Upper lobe of left lung (tissue), 6 donors: ENCODE measurements at regions not wholly inside any gene's neighbourhood (a gene's known extent, or its start where the extent isn't known, plus 50 kb on each side); places are given as distances from the start of the nearest gene placed in this dataset.

Source experiments
- ATAC-seq, 2 donors: fragments of 200-7000 bp; cut with Tn5 transposase; one replicate each; pipeline ENCODE4 v1.9.1; 2022; ENCODE audit warnings: mild to moderate bottlenecking in 2 of 2, moderate library complexity in 2 of 2; ENCODE audit not compliant: low FRiP score in 2 of 2
- DNase-seq, 2 donors: peaks; one replicate each; pipeline ENCODE4 v3.0.0-alpha.2; 2019 to 2020
- H3K27ac ChIP-seq, 4 donors: fragments of 200-600 bp; sonication (generic); one replicate each; pipeline ENCODE4 v1.5.1; 2016 to 2019
- H3K27me3 ChIP-seq, 4 donors: fragments of 200-600 bp; sonication (generic); one replicate each; pipeline ENCODE4 v1.5.1; 2017 to 2019
- H3K36me3 ChIP-seq, 4 donors: fragments of 200-600 bp; sonication (generic); one replicate each; pipeline ENCODE4 v1.5.1; 2016 to 2019
- H3K4me1 ChIP-seq, 4 donors: fragments of 200-600 bp; sonication (generic); one replicate each; pipeline ENCODE4 v1.5.1; 2018 to 2019
- H3K4me3 ChIP-seq, 4 donors: fragments of 200-600 bp; sonication (generic); one replicate each; pipeline ENCODE4 v1.5.1; 2017 to 2019; ENCODE audit warnings: mild to moderate bottlenecking in 2 of 4, moderate library complexity in 1 of 4
- H3K9me3 ChIP-seq, 4 donors: fragments of 200-600 bp; sonication (generic); one replicate each; pipeline ENCODE4 v1.5.1; 2018 to 2019
- EP300 ChIP-seq, 4 donors: sonication (generic); formaldehyde crosslinking; IDR thresholded peaks; one replicate each; pipeline ENCODE4 v1.5.1; 2017; ENCODE audit warnings: antibody characterized with exemption in 4 of 4, control low read depth in 2 of 4
- POLR2A ChIP-seq, 4 donors: fragments of 450-650 bp; IDR thresholded peaks; one replicate each; pipeline ENCODE4 v1.5.1; 2016 to 2017; ENCODE audit warnings: antibody characterized with exemption in 4 of 4, mild to moderate bottlenecking in 2 of 4
- POLR2AphosphoS5 ChIP-seq, 2 donors: sonication (generic); formaldehyde crosslinking; IDR thresholded peaks; one replicate each; pipeline ENCODE4 v1.5.1; 2017; ENCODE audit warnings: antibody characterized with exemption in 2 of 2
- WGBS, 2 donors: methylation state at CpG; one replicate each; pipeline ENCODE4 v1.1.5; 2017 to 2018; 5-methylcytosine and 5-hydroxymethylcytosine counted together
- TF ChIP-seq, protein P1 (sequence below), 6 experiments: fragments of 450-650 bp in 4 of 6; fragments of 200-600 bp in 2 of 6; sonication (generic) in 2 of 6; IDR thresholded peaks; one replicate each; pipeline ENCODE4 v1.5.1; 2016 to 2019; ENCODE audit warnings: antibody characterized with exemption in 6 of 6
- donor health status: DM: no; HTN: no; CAD: no; lungs with moderate emphysema.
- donor health status: DM: no; HTN: yes; CAD: no; lungs with severe emphysema.

GRCh38 chr16:65842067-65842466, 524.4 kb upstream of the CDH5 start:
- no peaks in the 10 kb centered on the region for H3K36me3 ChIP-seq
- TF ChIP-seq, protein P1, sequence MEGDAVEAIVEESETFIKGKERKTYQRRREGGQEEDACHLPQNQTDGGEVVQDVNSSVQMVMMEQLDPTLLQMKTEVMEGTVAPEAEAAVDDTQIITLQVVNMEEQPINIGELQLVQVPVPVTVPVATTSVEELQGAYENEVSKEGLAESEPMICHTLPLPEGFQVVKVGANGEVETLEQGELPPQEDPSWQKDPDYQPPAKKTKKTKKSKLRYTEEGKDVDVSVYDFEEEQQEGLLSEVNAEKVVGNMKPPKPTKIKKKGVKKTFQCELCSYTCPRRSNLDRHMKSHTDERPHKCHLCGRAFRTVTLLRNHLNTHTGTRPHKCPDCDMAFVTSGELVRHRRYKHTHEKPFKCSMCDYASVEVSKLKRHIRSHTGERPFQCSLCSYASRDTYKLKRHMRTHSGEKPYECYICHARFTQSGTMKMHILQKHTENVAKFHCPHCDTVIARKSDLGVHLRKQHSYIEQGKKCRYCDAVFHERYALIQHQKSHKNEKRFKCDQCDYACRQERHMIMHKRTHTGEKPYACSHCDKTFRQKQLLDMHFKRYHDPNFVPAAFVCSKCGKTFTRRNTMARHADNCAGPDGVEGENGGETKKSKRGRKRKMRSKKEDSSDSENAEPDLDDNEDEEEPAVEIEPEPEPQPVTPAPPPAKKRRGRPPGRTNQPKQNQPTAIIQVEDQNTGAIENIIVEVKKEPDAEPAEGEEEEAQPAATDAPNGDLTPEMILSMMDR (IDR thresholded peaks at IDR 0.05): no peak
- TF ChIP-seq EP300 (IDR thresholded peaks at IDR 0.05) (no peak), POLR2AphosphoS5 (IDR thresholded peaks at IDR 0.05) (no peak), POLR2A (IDR thresholded peaks at IDR 0.05) (no peak)
- no peak overlapping the region for H3K27ac ChIP-seq
- no peaks in the 10 kb centered on the region for H3K4me1 ChIP-seq
- DNase-seq (no peak), ATAC-seq (no peak)
- no peak overlapping the region for H3K4me3 ChIP-seq
- 67 to 69% methylated on average over 1 of the region's 1 CpG for WGBS, 2 donors
- no peaks in the 10 kb centered on the region for H3K27me3 ChIP-seq
- H3K9me3 ChIP-seq: no peaks in the 10 kb centered on the region

GRCh38 chr16:65838001-65838400, 528.5 kb upstream of the CDH5 start:
- no peak overlapping the region for H3K4me3 ChIP-seq
- H3K4me1 ChIP-seq: no peaks in the 10 kb centered on the region
- H3K27ac ChIP-seq: no peak overlapping the region
- ATAC-seq (no peak), DNase-seq (no peak)
- no peaks in the 10 kb centered on the region for H3K9me3 ChIP-seq
- no peaks in the 10 kb centered on the region for H3K27me3 ChIP-seq
- 84 to 95% methylated on average over 3 of the region's 3 CpGs for WGBS, 2 donors
- no peaks in the 10 kb centered on the region for H3K36me3 ChIP-seq
- TF ChIP-seq EP300 (IDR thresholded peaks at IDR 0.05): no peak

DNA sequence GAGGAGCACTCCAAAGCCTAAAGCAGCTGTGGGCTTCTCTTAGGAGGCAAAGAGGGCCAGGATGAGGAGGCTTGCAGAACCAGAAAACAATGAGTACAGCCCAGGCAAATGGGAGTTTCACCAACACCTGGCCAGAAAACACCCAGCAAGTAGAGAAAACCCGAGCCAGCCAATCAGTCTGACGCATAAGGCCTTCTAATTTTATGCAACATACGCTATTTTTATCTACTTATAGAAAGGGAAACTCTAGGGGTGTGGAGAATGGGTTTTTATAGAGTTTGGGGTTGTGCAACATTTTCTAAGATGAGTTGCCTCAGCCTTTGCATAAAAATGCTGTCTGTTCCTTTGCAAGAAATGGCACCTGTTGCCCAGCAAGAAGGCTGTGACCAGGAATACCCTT, 529.0 kb upstream of the CDH5 start:
- no peak overlapping the region for H3K4me3 ChIP-seq
- H3K4me1 ChIP-seq: no peaks in the 10 kb centered on the region
- TF ChIP-seq POLR2A (IDR thresholded peaks at IDR 0.05) (no peak), POLR2AphosphoS5 (IDR thresholded peaks at IDR 0.05) (no peak)
- WGBS, 2 donors: 87 to 88% methylated on average over 3 of the region's 3 CpGs
- H3K36me3 ChIP-seq: no peaks in the 10 kb centered on the region
- H3K27me3 ChIP-seq: no peaks in the 10 kb centered on the region
- no peaks in the 10 kb centered on the region for H3K9me3 ChIP-seq
- H3K27ac ChIP-seq: no peak overlapping the region
- no peak for DNase-seq
- ATAC-seq: no peak

GRCh38 chr16:65834688-65835087, 531.8 kb upstream of the CDH5 start:
- Histone ChIP-seq H3K9me3 (no peaks in the 10 kb centered on the region), H3K4me1 (no peaks in the 10 kb centered on the region), H3K27ac (no peak overlapping the region), H3K4me3 (no peak overlapping the region), H3K27me3 (no peaks in the 10 kb centered on the region), H3K36me3 (no peaks in the 10 kb centered on the region)
- ATAC-seq: no peak
- DNase-seq: no peak
- TF ChIP-seq POLR2AphosphoS5 (IDR thresholded peaks at IDR 0.05) (no peak), POLR2A (IDR thresholded peaks at IDR 0.05) (no peak), EP300 (IDR thresholded peaks at IDR 0.05) (no peak)
- TF ChIP-seq, protein P1 (IDR thresholded peaks at IDR 0.05): no peak

- H3K4me3 ChIP-seq: no peak overlapping the region
- ATAC-seq (no peak), DNase-seq (no peak)
- H3K4me1 ChIP-seq: no peaks in the 10 kb centered on the region
- no peak for TF ChIP-seq EP300 (IDR thresholded peaks at IDR 0.05)
- no peak for TF ChIP-seq POLR2A (IDR thresholded peaks at IDR 0.05)
- TF ChIP-seq, protein P1 (IDR thresholded peaks at IDR 0.05): no peak
- no peak for TF ChIP-seq POLR2AphosphoS5 (IDR thresholded peaks at IDR 0.05)
- no peaks in the 10 kb centered on the region for H3K36me3 ChIP-seq
- no peak overlapping the region for H3K27ac ChIP-seq
- H3K9me3 ChIP-seq: no peaks in the 10 kb centered on the region
- H3K27me3 ChIP-seq: no peaks in the 10 kb centered on the region
- 62 to 76% methylated on average over 4 of the region's 4 CpGs for WGBS, 2 donors
Observed at GRCh38 chr16:65833171-65833871, 533.2 kb upstream of the CDH5 start.

DNA sequence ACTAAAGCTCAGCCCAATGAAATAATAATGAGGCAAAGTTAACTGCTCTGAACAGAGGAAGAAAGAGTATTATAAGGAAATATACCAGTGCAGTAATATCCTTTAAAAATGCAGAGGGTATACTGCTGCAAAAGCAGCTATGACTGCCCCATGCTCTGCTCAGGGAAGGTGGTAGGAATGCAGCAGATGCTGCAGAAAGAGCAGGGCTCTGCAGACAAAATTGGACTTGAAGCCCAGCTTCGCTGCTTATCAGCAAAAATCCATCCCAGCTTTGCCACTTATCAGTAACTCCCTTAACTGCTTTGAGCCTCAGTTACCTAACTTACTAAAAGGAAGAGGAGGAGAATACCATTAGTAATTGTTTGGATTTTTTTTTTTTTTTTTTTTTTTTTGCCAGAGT, 533.8 kb upstream of the CDH5 start:
- 86 to 87% methylated on average over 1 of the region's 1 CpG for WGBS, 2 donors
- Histone ChIP-seq H3K4me3 (no peak overlapping the region), H3K4me1 (no peaks in the 10 kb centered on the region), H3K36me3 (no peaks in the 10 kb centered on the region), H3K27me3 (no peaks in the 10 kb centered on the region), H3K9me3 (no peaks in the 10 kb centered on the region), H3K27ac (no peak overlapping the region)
- DNase-seq: no peak
- no peak for TF ChIP-seq EP300 (IDR thresholded peaks at IDR 0.05)
- TF ChIP-seq POLR2A (IDR thresholded peaks at IDR 0.05): no peak
- TF ChIP-seq, protein P1 (IDR thresholded peaks at IDR 0.05): no peak
- TF ChIP-seq POLR2AphosphoS5 (IDR thresholded peaks at IDR 0.05): no peak
- no peak for ATAC-seq
